ENCODE measurements at regions not wholly inside any gene's neighbourhood (a gene's known extent, or its start where the extent isn't known, plus 50 kb on each side); places are given as distances from the start of the nearest gene placed in this dataset.
"Not testable (repeated sequence)": the region's sequence is repeated elsewhere in the genome, so short reads cannot be mapped to it uniquely, and the experiment has no call there.

DNA sequence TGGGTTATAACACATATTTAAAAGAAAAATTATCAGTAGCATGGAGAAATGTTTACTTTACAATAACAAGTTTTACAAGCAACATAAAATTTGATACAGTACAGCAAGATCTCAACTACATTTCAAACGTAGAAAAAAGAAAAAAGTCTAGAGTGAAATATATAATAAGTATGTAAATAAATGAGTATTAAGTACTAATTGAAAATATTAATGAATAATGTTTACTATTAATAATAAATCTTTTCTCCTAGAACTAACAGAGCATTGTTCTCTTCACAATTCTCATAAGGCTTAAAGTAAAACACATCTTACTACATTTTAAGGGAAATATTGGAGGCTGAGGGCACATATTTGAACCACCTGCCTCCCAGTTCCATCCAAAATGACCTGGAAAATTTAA lies 72.1 kb downstream of the TMEM212 start:
- no peak overlapping the region for H3K27ac ChIP-seq

DNA sequence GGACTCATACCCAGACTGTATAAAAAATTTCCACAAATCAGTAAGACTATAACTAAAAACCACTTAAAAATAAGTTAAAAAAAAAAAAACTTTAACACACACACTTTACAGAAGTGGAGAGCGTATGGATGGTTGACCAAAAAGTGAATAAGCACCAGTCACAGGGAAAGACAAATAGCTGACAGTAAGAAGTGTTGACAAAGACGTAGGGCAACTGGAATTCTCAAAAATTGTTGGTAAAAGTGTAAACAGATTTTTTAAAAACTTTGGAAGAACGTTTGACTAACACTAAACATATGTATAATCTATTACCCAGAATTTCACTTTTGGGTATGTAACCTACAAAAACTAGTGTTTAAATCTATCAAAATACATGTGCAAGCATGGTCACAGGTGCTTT lies 73.7 kb downstream of the TMEM212 start:
- no peak overlapping the region for H3K27ac ChIP-seq
- DNase-seq (ENCODE audit: low read depth, low spot score), result no peak

More for the DNA sequence above, 72.1 kb downstream of the TMEM212 start:
- no peak for DNase-seq (ENCODE audit: low read depth, low spot score)

GRCh38 chr3:171922629-171923028 lies 79.5 kb downstream of the TMEM212 start:
- not testable (repeated sequence) for H3K27ac ChIP-seq; DNase-seq (ENCODE audit: low read depth, low spot score)

DNA sequence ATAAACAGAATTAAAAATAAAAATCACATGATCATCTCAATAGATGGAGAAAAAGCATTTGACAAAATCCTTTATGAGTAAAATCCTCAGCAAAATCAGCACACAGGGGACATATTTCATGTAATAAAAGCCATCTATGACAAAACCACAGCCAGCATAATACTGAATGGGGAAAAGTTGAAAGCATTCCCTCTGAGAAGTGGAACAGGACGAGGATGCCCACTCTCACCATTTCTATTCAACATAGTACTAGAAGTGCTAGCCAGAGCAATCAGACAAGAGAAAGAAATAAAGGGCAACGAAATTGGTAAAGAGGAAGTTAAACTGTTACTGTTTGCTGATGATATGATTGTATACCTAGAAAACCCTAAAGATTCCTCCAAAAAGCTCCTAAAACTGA lies 80.5 kb downstream of the TMEM212 start:
- DNase-seq (ENCODE audit: low read depth, low spot score); H3K27ac ChIP-seq: not testable (repeated sequence)

- DNase-seq (ENCODE audit: low read depth, low spot score); H3K27ac ChIP-seq: not testable (repeated sequence)
Measured at GRCh38 chr3:171924864-171925263, 81.7 kb downstream of the TMEM212 start.

DNA sequence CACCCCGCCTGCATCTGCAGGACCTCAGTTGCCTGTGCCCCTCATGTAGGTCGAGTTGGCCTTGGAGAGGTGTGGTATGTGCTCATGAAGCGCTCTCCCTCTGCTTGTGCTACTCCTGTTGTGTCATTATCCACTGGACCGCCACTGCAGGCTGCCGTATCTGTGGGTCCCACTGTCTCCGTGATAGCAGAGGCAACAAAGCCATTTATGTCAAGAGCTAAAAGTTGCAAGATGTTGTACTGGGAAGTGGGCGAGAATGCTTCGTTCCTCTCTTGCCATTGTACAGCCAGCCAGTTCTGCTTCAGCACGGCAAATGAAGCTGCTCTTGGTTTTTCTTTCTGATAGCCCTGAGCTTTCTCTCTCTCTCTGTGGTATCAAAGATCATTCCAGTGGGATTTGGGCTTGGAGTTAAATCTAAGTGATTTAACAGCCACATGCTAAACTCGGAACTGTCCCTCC lies 89.0 kb downstream of the TMEM212 start:
- DNase-seq (ENCODE audit: low read depth, low spot score), result no peak

GRCh38 chr3:171933441-171933840 lies 90.3 kb downstream of the TMEM212 start:
- DNase-seq (ENCODE audit: low read depth, low spot score), result no peak
- no peak overlapping the region for H3K27ac ChIP-seq

More for the DNA sequence above, 89.0 kb downstream of the TMEM212 start:
- no peak overlapping the region for H3K27ac ChIP-seq

DNA sequence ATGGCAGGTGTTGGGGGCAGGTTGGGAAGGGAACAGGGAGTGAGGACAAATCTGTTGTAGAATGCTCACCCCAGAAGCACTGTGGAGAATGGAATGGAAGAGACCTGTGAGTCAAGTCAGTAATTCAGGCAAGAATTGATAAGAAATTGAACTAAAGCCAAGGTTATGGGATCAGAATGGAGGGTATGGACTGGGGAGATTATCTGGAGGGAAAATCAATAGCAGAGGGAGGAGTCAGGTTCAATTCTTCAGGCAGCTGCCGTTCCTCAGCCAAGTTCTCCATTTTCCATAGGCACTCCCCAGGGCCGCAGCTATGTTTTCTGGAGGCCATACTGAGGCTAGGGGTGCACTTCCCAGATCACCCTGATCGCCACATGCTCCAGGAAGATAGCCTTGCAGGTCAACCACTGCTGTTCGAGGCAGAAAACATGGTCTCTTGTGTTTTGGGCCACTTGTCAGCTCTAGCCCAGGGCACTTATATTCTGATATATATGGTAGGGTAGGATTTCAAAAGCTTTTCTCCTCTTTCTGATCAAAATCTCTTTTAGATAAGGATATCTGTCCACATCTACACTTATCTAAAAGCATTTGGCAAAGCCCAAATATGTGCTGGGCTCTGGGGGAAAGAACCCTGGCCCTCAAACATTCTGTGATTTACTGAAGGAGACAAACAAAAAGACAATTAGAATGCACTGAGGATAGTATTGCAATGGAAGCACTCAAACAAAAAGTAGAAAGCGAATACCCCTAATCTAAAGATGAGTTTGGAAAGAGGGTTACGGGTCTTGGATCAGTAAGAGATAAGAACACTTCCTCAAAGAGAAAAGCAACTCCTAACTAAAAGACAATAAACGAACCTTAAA lies 92.3 kb downstream of the TMEM212 start:
- no peak for DNase-seq (ENCODE audit: low read depth, low spot score)
- H3K27ac ChIP-seq, result peak overlapping the region; percentile 74

- peak overlapping the region; percentile 74 for H3K27ac ChIP-seq
- peak; percentile 85 for DNase-seq (ENCODE audit: low read depth, low spot score)
Measured at GRCh38 chr3:171936191-171936841, 93.2 kb downstream of the TMEM212 start.

DNA sequence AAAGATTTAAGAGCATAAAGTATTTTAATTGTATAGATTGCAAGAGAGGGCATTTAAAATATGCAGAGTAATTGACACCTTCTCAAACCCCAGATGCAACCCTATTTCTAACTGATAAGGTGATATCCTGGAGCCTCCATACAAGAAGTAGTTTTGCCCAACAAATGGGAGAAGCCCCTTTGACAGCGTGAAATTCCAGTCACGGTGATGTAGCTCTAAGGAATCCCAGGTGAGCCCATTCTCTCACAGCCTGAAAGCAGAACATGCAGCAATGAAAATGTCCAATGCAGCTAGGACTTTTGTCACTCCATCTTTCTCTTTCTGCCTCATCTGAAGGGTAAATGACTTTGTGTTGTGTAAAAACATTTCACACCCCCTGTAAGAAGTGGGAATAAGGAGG lies 96.4 kb downstream of the TMEM212 start:
- no peak for DNase-seq (ENCODE audit: low read depth, low spot score)
- H3K27ac ChIP-seq, result no peak overlapping the region

- no peak for DNase-seq (ENCODE audit: low read depth, low spot score)
- no peak overlapping the region for H3K27ac ChIP-seq
Measured at GRCh38 chr3:171940151-171940649, 97.1 kb downstream of the TMEM212 start.

- DNase-seq (ENCODE audit: low read depth, low spot score), result no peak
Measured at GRCh38 chr3:171943262-171944117, 95.9 kb upstream of the FNDC3B start.

DNA sequence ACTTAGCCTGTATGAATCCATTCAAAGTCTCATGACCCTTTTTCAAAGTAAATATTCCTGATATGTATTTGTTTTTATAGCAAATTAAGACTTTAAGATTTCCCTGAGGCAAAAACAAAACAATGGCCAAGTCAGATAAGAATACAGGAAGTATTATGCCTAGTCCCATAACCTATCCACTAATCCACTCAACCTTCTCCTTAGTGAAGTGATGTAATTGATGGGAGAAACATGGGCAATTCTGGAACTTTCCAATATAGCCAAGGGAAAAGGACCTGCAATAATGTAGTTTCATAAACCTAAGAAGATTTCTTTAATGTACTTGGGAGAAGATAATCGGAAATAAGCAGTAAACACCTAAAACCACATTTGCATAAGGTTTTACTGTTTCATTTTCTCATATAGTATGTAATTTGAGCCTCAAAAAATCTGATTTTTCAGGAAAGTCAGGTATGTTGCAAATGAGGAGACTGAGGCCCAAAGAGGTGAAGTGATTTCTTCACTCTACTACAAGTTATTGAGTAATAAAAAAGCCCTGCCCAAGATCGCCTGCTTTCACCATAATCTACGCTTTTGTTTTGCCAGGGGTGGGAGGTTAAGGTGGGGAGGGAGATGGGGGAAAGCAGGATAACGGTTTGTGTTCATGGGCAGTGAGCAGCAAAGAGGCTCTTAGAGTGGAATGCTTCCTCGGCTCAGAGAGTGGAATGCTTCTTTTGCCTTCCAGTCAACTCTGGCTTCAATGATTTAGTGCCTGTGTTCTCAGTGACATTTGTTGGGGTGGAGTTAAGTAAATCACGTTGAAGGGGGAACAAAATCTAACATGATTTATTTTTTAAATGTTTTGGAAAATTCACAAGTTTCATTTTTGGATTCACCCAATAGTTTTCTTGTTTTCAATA lies 95.0 kb upstream of the FNDC3B start:
- no peak overlapping the region for H3K27ac ChIP-seq

More at GRCh38 chr3:171943262-171944117, 95.9 kb upstream of the FNDC3B start:
- H3K27ac ChIP-seq, result no peak overlapping the region

GRCh38 chr3:171948674-171949073 lies 90.7 kb upstream of the FNDC3B start:
- DNase-seq (ENCODE audit: low read depth, low spot score), result no peak
- no peak overlapping the region for H3K27ac ChIP-seq

More for the DNA sequence above, 95.0 kb upstream of the FNDC3B start:
- no peak for DNase-seq (ENCODE audit: low read depth, low spot score)

GRCh38 chr3:171949554-171949953 lies 89.8 kb upstream of the FNDC3B start:
- no peak for DNase-seq (ENCODE audit: low read depth, low spot score)
- H3K27ac ChIP-seq, result no peak overlapping the region

DNA sequence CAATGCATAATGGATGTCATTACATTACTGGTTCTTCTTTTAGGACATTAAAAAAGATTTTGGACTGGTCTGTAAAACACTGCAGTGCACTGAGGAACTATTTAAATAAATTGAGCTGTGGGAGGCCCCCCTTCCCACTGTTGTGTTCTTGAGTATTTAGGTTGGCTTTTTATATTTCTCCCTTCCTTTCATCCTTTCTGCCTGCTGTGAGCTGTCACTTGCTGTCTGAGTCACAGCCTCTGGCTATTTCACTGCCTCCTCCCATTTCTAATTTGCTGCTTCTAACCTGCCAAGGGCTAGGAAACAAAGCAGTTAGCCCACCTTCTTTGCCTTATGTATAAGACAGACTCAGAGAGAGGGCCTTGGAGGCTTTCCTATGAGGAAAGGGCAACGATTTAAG lies 89.0 kb upstream of the FNDC3B start:
- no peak for DNase-seq (ENCODE audit: low read depth, low spot score)
- peak overlapping the region; percentile 3 for H3K27ac ChIP-seq

DNA sequence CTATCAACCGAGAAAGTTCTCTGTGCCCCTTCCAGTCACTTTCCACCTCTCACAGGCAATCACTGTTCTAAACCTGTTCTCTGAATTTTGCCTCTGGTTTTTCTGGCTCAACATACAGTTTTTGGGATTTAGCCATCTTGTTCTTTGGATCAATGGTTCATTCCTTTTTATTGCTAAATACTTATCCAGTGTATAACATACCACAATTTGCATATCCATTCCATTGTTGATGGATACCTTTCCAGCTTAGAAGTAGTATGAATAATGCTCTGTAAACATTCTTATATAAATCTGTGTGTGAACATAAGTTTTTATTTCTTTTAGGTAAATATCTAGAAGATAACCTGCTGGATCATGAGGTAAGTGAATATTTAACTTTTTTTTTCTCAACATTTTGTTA lies 87.8 kb upstream of the FNDC3B start:
- no peak overlapping the region for H3K27ac ChIP-seq
- no peak for DNase-seq (ENCODE audit: low read depth, low spot score)

DNA sequence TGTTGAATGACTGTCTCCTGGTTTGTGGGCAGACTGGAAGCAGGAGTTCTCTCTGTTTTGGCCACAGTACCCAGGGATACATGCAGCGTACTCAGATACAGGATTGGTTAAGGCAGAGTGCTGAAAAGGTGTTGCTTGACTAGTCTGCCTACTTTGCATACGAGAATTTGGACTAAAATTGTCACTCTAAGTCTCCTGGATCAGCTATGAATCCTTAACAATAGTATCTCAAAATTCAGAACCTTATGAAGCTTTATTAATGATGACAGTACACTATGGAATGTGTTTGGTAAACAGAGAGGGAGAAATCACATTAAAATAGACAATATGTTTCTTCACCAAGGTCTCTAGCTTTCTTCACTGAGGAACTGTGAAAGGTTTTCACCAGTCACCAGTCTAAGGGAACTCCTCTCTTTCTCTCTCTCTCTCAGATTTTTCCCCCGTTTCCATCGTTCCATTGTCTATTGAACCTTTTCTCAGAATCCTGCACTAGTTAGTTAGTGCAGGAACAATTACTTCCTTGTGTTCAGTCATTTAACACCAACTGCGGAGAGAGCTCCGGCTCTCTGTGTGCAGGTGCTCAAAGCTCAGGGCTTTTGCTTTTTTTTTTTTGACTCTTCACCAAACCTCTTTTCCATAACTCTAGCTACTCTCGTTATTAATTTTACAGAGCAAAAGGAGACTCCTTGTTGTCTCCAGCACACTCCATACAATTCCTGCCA lies 85.9 kb upstream of the FNDC3B start:
- no peak for DNase-seq (ENCODE audit: low read depth, low spot score)

More for the DNA sequence above, 85.9 kb upstream of the FNDC3B start:
- peak overlapping the region; percentile 34 for H3K27ac ChIP-seq
